ENCODE measurements at regions not wholly inside any gene's neighbourhood (a gene's known extent, or its start where the extent isn't known, plus 50 kb on each side); places are given as distances from the start of the nearest gene placed in this dataset.
"Not testable (repeated sequence)": the region's sequence is repeated elsewhere in the genome, so short reads cannot be mapped to it uniquely, and the experiment has no call there.

- DNase-seq: no peak
- Mint-ChIP-seq H3K27ac (no peak overlapping the region), H3K4me1 (no peaks in the 10 kb centered on the region), H3K9me3 (no peaks in the 10 kb centered on the region), H3K36me3 (ENCODE audit: low read depth) (no peaks in the 10 kb centered on the region), H3K27me3 (peaks cover 22% of the 10 kb centered on the region), H3K4me3 (no peak overlapping the region)
- CTCF ChIA-PET: no interaction called here
- POLR2A ChIA-PET: no interaction called here
Measured at GRCh38 chr7:55261386-55261770, 103.8 kb upstream of the LANCL2 start.

GRCh38 chr7:55265328-55265727 is 99.8 kb upstream of the LANCL2 start:
- H3K27ac Mint-ChIP-seq; POLR2A ChIA-PET; H3K4me1 Mint-ChIP-seq; H3K36me3 Mint-ChIP-seq (ENCODE audit: low read depth); H3K9me3 Mint-ChIP-seq; H3K4me3 Mint-ChIP-seq; DNase-seq: not testable (repeated sequence)
- CTCF ChIA-PET: interaction anchor here (0.6 to 1.8 kb wide), 4 partner anchors 9 to 150 kb away, joined by 3 to 10 read pairs (median 4); no protein-coding TSS in a partner anchor
- H3K27me3 Mint-ChIP-seq: peaks cover 18% of the 10 kb centered on the region

- H3K9me3 Mint-ChIP-seq: no peaks in the 10 kb centered on the region
- CTCF ChIA-PET: interaction anchor here (0.6 to 1.8 kb wide), 3 partner anchors 12 to 150 kb away, joined by 3 to 10 read pairs (median 4); no protein-coding TSS in a partner anchor
Measured at GRCh38 chr7:55265836-55266642, 99.1 kb upstream of the LANCL2 start.

GRCh38 chr7:55271069-55271626 is 94.0 kb upstream of the LANCL2 start:
- DNase-seq: no peak
- POLR2A ChIA-PET: no interaction called here
- CTCF ChIA-PET: interaction anchor here (0.9 to 2.4 kb wide), 5 partner anchors 16 to 499 kb away, joined by 3 to 7 read pairs (median 3); no protein-coding TSS in a partner anchor
- H3K4me3 Mint-ChIP-seq: no peak overlapping the region
- H3K4me1 Mint-ChIP-seq: no peaks in the 10 kb centered on the region
- no peaks in the 10 kb centered on the region for H3K36me3 Mint-ChIP-seq (ENCODE audit: low read depth)
- H3K9me3 Mint-ChIP-seq: no peaks in the 10 kb centered on the region
- peaks cover 14% of the 10 kb centered on the region for H3K27me3 Mint-ChIP-seq
- H3K27ac Mint-ChIP-seq: no peak overlapping the region

More at GRCh38 chr7:55265836-55266642, 99.1 kb upstream of the LANCL2 start:
- H3K27ac Mint-ChIP-seq: no peak overlapping the region
- H3K4me3 Mint-ChIP-seq: no peak overlapping the region
- no peak for DNase-seq
- POLR2A ChIA-PET: no interaction called here
- H3K4me1 Mint-ChIP-seq: no peaks in the 10 kb centered on the region
- peaks cover 18% of the 10 kb centered on the region for H3K27me3 Mint-ChIP-seq
- no peaks in the 10 kb centered on the region for H3K36me3 Mint-ChIP-seq (ENCODE audit: low read depth)

GRCh38 chr7:55271661-55272060 is 93.5 kb upstream of the LANCL2 start:
- DNase-seq: no peak
- Mint-ChIP-seq H3K4me1 (no peaks in the 10 kb centered on the region), H3K27me3 (peaks cover 12% of the 10 kb centered on the region), H3K36me3 (ENCODE audit: low read depth) (no peaks in the 10 kb centered on the region), H3K9me3 (no peaks in the 10 kb centered on the region), H3K27ac (no peak overlapping the region), H3K4me3 (no peak overlapping the region)
- POLR2A ChIA-PET: no interaction called here
- CTCF ChIA-PET: interaction anchor here (0.9 to 2.4 kb wide), 3 partner anchors 16 to 499 kb away, joined by 3 to 6 read pairs (median 3); no protein-coding TSS in a partner anchor

- DNase-seq: no peak
- no peak overlapping the region for H3K4me3 Mint-ChIP-seq
- ChIA-PET CTCF (interaction anchor here (0.9 kb wide), 1 partner anchor 17 kb away, joined by 3 read pairs; no protein-coding TSS in a partner anchor), POLR2A (no interaction called here)
- no peaks in the 10 kb centered on the region for H3K9me3 Mint-ChIP-seq
- no peaks in the 10 kb centered on the region for H3K36me3 Mint-ChIP-seq (ENCODE audit: low read depth)
- peaks cover 12% of the 10 kb centered on the region for H3K27me3 Mint-ChIP-seq
- no peak overlapping the region for H3K27ac Mint-ChIP-seq
- no peaks in the 10 kb centered on the region for H3K4me1 Mint-ChIP-seq
Measured at GRCh38 chr7:55272328-55272727, 92.8 kb upstream of the LANCL2 start.

- no peak for DNase-seq
- H3K9me3 Mint-ChIP-seq: no peaks in the 10 kb centered on the region
- no peaks in the 10 kb centered on the region for H3K4me1 Mint-ChIP-seq
- no peaks in the 10 kb centered on the region for H3K36me3 Mint-ChIP-seq (ENCODE audit: low read depth)
- H3K27ac Mint-ChIP-seq: no peak overlapping the region
- POLR2A ChIA-PET: no interaction called here
- CTCF ChIA-PET: no interaction called here
- no peak overlapping the region for H3K4me3 Mint-ChIP-seq
- peaks cover 10% of the 10 kb centered on the region for H3K27me3 Mint-ChIP-seq
Measured at GRCh38 chr7:55273186-55273980, 91.8 kb upstream of the LANCL2 start.

GRCh38 chr7:55274156-55274555 is 91.0 kb upstream of the LANCL2 start:
- Mint-ChIP-seq H3K9me3 (no peaks in the 10 kb centered on the region), H3K27ac (no peak overlapping the region), H3K4me1 (no peaks in the 10 kb centered on the region), H3K36me3 (ENCODE audit: low read depth) (no peaks in the 10 kb centered on the region), H3K4me3 (no peak overlapping the region), H3K27me3 (peaks cover 8% of the 10 kb centered on the region)
- no peak for DNase-seq
- CTCF ChIA-PET: no interaction called here
- POLR2A ChIA-PET: no interaction called here

- H3K9me3 Mint-ChIP-seq: no peaks in the 10 kb centered on the region
- no peak overlapping the region for H3K4me3 Mint-ChIP-seq
- peaks cover 8% of the 10 kb centered on the region for H3K27me3 Mint-ChIP-seq
- no peaks in the 10 kb centered on the region for H3K4me1 Mint-ChIP-seq
- no peak for DNase-seq
- no peaks in the 10 kb centered on the region for H3K36me3 Mint-ChIP-seq (ENCODE audit: low read depth)
- ChIA-PET POLR2A (no interaction called here), CTCF (no interaction called here)
- H3K27ac Mint-ChIP-seq: no peak overlapping the region
Measured at GRCh38 chr7:55275291-55276200, 89.6 kb upstream of the LANCL2 start.

GRCh38 chr7:55276572-55277295 is 88.4 kb upstream of the LANCL2 start:
- POLR2A ChIA-PET: no interaction called here
- no peaks in the 10 kb centered on the region for H3K9me3 Mint-ChIP-seq
- DNase-seq: no peak
- CTCF ChIA-PET: interaction anchor here (0.7 to 1.8 kb wide), 3 partner anchors 21 to 328 kb away, joined by 3 to 9 read pairs (median 4); no protein-coding TSS in a partner anchor
- no peak overlapping the region for H3K27ac Mint-ChIP-seq
- H3K27me3 Mint-ChIP-seq: peaks cover 8% of the 10 kb centered on the region
- no peaks in the 10 kb centered on the region for H3K36me3 Mint-ChIP-seq (ENCODE audit: low read depth)
- no peak overlapping the region for H3K4me3 Mint-ChIP-seq
- H3K4me1 Mint-ChIP-seq: no peaks in the 10 kb centered on the region

GRCh38 chr7:55277916-55278315 is 87.2 kb upstream of the LANCL2 start:
- ChIA-PET CTCF (interaction anchor here (1.8 kb wide), 1 partner anchor 137 kb away, joined by 9 read pairs; no protein-coding TSS in a partner anchor), POLR2A (no interaction called here)
- Mint-ChIP-seq H3K27ac (no peak overlapping the region), H3K27me3 (peaks cover 8% of the 10 kb centered on the region), H3K36me3 (ENCODE audit: low read depth) (no peaks in the 10 kb centered on the region), H3K4me3 (no peak overlapping the region), H3K9me3 (no peaks in the 10 kb centered on the region), H3K4me1 (no peaks in the 10 kb centered on the region)
- DNase-seq: no peak

- ChIA-PET CTCF (interaction anchor here (1.8 kb wide), 1 partner anchor 137 kb away, joined by 9 read pairs; no protein-coding TSS in a partner anchor), POLR2A (no interaction called here)
- no peaks in the 10 kb centered on the region for H3K9me3 Mint-ChIP-seq
- H3K27me3 Mint-ChIP-seq: peaks cover 8% of the 10 kb centered on the region
- H3K36me3 Mint-ChIP-seq (ENCODE audit: low read depth): no peaks in the 10 kb centered on the region
- H3K27ac Mint-ChIP-seq: no peak overlapping the region
- no peak overlapping the region for H3K4me3 Mint-ChIP-seq
- no peak for DNase-seq
- H3K4me1 Mint-ChIP-seq: no peaks in the 10 kb centered on the region
Measured at GRCh38 chr7:55278321-55278720, 86.8 kb upstream of the LANCL2 start.
